ENCODE measurements at regions not wholly inside any gene's neighbourhood (a gene's known extent, or its start where the extent isn't known, plus 50 kb on each side); places are given as distances from the start of the nearest gene placed in this dataset.

DNA sequence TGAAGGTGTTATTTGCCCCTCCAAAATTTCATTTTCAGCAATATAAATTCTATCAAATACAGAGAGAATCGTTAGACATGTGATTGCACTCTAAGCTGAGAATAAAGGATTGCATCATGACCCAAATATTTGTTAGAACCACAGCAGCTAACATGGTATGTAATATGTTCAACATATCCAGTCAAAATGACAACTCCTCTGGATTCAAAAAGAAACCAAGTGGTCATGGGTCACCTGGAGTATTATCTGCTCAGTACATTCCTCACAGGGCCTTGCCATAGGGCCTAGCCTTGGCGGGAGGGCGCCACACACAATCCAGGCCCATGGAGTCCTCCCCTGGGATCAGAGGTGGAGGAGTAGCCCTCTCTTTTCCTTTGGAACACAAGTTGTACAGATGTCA is 179.2 kb downstream of the HSD17B3 start:
- TF ChIP-seq CBX2 (IDR thresholded peaks at IDR 0.05; ENCODE audit: borderline replicate concordance, low read depth) (no peak), REST (IDR thresholded peaks at IDR 0.05) (no peak), RAD21 (conservative IDR thresholded peaks at IDR 0.05 in 1 of 2, IDR thresholded peaks at IDR 0.05 in 1 of 2) (no peak), CHD2 (IDR thresholded peaks at IDR 0.05; ENCODE audit: low read length, partially characterized antibody) (no peak), FOSL2 (IDR thresholded peaks at IDR 0.05) (no peak), FOSL2 (CRISPR knock-in tag; IDR thresholded peaks at IDR 0.05) (no peak), ZFP36 (IDR thresholded peaks at IDR 0.05; ENCODE audit: borderline replicate concordance, partially characterized antibody) (no peak), ZSCAN20 (CRISPR knock-in tag; IDR thresholded peaks at IDR 0.05) (no peak), BCL3 (IDR thresholded peaks at IDR 0.05) (no peak)
- TF ChIP-seq, protein P1, sequence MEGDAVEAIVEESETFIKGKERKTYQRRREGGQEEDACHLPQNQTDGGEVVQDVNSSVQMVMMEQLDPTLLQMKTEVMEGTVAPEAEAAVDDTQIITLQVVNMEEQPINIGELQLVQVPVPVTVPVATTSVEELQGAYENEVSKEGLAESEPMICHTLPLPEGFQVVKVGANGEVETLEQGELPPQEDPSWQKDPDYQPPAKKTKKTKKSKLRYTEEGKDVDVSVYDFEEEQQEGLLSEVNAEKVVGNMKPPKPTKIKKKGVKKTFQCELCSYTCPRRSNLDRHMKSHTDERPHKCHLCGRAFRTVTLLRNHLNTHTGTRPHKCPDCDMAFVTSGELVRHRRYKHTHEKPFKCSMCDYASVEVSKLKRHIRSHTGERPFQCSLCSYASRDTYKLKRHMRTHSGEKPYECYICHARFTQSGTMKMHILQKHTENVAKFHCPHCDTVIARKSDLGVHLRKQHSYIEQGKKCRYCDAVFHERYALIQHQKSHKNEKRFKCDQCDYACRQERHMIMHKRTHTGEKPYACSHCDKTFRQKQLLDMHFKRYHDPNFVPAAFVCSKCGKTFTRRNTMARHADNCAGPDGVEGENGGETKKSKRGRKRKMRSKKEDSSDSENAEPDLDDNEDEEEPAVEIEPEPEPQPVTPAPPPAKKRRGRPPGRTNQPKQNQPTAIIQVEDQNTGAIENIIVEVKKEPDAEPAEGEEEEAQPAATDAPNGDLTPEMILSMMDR (IDR thresholded peaks at IDR 0.05): no peak
